GM21528 (cell line): ENCODE measurements at regions not wholly inside any gene's neighbourhood (a gene's known extent, or its start where the extent isn't known, plus 50 kb on each side); places are given as distances from the start of the nearest gene placed in this dataset.
"Not testable (repeated sequence)": the region's sequence is repeated elsewhere in the genome, so short reads cannot be mapped to it uniquely, and the experiment has no call there.

ENCODE experiments used
- ATAC-seq: cut with Tn5 transposase; IDR thresholded peaks from one replicate; pipeline ENCODE4 v1.9.1; 2021; ENCODE audit warnings: mild to moderate bottlenecking, moderate library complexity; ENCODE audit not compliant: unreplicated experiment, low FRiP score

- ATAC-seq: no peak
Observed at GRCh38 chr3:94472511-94472910, 409.6 kb downstream of the NSUN3 start.

- ATAC-seq: no peak
Observed at GRCh38 chr3:94481226-94481898, 418.5 kb downstream of the NSUN3 start.

- no peak for ATAC-seq
Observed at GRCh38 chr3:94482686-94483085, 419.8 kb downstream of the NSUN3 start.

GRCh38 chr3:94483403-94483802 is 420.5 kb downstream of the NSUN3 start:
- no peak for ATAC-seq

DNA sequence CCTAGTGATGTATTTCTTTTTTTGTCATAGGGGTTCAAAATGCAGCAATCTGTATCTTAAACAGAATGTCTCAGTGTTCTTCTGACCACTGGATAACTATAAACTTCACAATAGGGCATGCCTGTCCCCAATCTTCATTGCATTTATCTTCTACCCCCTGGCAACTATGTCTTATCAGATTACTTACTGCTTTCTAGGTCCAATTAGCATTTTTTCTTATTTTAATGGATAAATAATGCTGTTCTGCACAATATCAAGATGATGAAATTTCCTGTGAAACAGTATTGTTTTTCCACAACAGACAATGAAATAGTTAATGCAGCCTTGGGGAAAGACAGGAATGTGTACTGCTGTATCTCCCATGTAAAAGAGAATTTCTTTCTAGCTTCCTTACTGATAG is 432.1 kb downstream of the NSUN3 start:
- ATAC-seq: no peak

GRCh38 chr3:94500146-94500545 is 437.3 kb downstream of the NSUN3 start:
- no peak for ATAC-seq

DNA sequence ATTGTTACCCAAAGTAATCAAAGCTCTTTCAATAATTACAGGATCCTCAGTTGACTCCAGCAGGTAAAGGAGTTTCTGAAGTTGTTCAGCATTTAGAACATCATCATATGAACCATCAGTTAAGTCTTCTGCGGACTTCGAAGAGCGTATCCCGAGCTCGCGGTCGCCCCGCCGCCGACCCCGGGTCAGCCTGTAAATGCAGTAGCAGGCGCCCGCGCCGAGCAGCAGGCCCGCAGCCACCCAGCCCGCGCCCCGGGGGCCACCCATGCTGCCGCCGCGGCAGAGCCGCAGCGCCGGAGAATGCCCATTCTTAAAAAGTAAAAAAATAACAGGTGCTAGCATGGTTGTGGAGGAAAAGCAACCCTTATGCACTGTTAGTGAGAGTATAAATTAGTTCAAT is 444.5 kb downstream of the NSUN3 start:
- ATAC-seq: not testable (repeated sequence)

DNA sequence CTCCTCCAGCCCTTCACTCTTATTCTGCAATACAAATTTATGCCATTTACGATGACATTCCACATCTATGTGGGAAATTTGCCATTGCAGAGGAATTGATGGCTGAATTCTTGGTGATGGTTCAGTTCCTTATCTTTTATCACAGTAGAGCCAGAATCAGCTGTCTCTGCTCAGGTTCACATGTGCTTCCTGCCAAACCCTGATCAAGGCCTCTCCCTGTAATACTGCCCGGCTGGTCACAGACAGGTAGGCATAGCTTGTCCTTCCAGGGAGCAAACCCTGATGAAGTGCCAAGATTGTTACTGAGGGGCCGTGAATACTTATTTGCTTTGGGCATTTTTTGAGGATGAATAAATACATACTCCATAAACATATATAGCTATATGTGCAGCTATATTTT is 450.0 kb downstream of the NSUN3 start:
- ATAC-seq: no peak

DNA sequence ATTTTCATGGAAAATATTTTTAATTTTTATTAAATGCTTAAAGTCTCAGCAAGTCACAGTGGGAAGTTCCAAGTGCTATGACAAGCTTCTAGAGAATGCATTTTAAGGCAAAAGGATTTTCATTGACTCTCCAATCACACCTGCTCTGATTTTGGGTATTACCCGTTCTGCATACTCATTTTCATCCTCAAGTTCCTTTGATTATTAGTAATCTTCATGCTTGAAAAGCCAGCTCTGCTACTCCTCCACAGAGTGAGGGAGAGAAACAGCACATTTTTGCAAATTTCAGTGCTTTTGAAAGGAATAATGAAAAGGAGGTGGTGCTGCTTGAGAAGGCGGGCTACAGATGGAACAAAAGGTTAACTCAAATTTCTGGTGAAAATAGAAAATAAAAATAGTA is 450.7 kb downstream of the NSUN3 start:
- no peak for ATAC-seq

DNA sequence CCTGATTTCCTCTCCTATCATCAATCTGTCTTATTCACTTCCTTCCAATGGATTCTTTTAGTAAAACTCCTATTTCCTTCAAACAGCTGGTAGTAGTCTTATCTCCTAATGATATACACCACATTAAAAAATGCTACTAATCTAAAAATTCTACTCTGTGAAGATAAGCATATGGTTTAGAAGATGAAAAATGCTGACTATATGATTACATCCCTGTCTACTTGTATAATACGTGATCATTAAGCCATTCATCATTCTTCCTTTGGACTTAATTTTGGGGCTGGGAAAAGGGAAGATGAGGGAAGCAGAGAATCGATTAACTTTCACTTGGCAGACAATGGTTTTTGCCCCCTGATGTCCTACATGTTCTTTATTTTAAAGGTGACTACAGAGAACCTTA is 453.1 kb downstream of the NSUN3 start:
- no peak for ATAC-seq

- ATAC-seq: no peak
Observed at GRCh38 chr3:94520364-94520763, 457.5 kb downstream of the NSUN3 start.

DNA sequence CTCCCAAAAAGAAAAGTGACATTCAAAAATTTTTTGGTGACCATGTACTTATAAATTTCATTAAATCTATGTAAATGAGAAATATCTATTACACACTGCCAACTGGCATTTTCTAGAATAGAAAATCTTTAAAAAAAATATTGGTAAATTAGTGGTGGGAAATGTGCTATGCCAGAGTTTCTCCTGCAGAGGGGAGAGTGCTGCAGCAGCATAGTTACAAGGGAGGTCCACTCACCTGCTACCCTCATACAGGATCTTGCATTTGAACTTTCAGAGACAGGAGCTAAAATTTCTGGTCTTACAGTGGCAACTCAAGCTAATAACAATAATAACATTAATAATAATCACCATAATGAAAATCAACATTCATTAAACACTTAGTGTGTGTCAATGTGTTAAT is 459.6 kb downstream of the NSUN3 start:
- ATAC-seq: no peak

DNA sequence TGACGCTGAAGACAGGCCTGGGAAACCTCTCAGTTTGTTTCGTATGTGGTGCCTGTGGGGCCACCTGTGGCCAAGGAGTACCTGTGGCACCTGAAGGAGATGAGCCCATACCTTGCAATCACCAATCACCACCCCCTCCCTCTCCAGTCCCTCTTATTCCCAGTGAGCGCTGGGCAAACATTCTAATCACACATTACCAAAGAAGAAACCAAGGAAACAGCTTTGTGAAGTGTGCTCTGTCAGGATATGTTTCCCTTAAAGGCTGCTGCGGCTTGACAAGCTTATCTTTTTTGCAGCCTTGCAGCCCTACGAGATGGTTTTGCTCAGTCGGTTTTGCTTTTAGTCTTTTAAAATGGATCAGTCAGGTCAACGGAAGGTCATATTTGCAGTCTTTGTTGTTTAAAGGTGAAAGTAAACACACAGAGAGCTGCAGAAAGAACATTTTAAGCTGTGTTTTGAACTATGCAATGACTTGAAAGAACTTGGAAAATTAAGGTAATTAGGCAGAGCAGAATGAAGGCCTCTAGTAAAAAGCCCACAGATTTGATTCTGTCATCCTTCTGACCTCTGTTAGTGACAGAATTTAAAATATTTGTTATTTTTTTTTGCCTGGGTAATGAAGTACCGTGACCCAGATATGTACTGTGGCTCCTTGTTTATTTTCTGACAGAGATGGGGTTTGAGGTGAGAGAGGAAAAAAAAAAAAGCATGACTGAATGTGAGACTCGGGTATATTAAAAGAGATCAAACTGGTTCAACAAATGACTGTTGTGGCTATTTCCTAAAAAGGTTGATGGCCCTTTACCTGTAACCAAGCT is 461.4 kb downstream of the NSUN3 start:
- ATAC-seq: no peak

- no peak for ATAC-seq
Observed at GRCh38 chr3:94525043-94525442, 462.2 kb downstream of the NSUN3 start.

GRCh38 chr3:94529816-94530215 is 467.0 kb downstream of the NSUN3 start:
- ATAC-seq: no peak

- ATAC-seq: no peak
Observed at GRCh38 chr3:94532951-94533350, 470.1 kb downstream of the NSUN3 start.

GRCh38 chr3:94539937-94540336 is 477.1 kb downstream of the NSUN3 start:
- ATAC-seq: no peak

- no peak for ATAC-seq
Observed at GRCh38 chr3:94543161-94543560, 480.3 kb downstream of the NSUN3 start.

DNA sequence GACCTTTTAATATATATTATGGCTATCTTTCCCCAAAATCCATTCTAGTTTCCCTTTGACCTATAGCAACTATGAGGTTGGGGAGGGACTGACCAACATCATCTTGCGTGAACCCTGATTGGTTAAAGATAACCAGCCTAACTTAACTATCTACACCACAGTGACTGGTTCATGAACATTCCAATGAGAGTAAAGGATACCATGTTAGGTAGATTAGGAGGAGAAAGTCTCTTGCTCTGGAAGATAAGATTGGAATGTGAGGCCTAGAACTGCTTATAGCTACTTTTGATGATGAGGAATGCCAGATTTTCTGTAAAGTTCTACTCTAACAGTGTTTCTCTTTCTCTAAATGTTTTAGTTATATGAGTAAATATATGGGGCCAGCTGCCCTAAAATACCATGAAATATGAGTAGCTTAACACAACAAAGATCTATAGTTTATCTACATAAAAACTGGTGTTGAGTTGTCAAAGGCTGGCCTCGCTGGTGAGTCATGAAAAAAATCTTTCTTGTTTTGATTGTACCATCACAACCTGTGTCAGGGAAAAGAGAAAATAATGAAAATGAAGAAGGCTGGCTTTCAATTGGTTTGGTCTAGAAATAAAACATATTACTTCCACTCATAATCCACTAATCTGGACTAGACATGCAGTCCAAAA is 481.4 kb downstream of the NSUN3 start:
- no peak for ATAC-seq

DNA sequence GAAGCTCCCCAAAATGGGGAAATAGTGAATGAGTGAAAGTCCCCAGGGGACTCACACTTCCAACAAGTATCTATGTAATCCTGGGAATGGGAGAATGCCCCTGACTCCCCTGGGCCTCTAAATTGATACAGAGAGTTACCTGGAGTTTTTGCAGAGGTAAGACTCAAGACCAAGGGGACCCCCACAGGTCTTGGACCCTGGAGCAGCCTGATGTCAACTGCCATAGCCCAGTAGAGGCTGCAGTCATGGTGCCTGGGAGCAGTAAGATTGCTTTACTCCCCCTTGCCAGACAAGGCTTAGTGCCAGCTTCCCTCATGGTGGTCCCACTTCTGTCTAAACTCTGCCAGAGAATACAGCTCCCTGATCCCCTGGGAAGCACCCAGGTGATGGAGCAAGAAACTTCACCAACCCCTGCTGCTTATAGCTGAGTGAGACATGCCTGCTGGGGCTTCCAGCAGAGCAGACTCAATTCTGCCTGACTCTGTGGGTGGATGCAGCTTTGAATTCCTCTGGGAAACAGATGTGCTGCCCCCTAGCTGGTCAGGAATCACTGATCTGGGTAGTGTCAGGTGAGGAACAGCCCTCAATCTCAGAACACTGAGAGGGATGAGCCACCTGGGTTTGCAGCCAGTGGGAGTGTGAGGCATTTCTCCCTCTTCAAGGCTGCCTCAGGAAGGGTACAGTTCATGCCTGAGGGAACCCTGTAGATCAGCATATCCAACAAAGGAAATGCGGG is 485.9 kb downstream of the NSUN3 start:
- ATAC-seq: no peak

DNA sequence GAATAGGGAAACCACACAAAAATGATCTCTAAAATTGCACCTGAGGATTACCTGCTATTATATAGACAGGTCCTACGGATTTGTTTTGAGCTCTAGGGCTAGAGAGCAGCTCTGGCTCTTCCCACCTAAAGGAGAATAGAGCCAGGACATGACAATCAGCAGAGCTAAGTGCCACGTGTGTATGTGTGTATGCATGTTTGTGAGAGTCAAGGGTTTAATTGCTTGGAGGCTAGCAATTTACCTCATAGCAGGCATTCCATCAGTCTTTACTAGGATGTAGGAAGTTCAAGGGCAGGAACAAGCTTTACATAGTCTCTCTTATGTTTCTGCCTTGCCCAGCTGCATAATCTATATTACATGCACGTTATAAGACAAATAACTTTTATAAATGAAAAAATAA is 498.2 kb downstream of the NSUN3 start:
- ATAC-seq: no peak
